GM18505 (cell line): ENCODE measurements at regions not wholly inside any gene's neighbourhood (a gene's known extent, or its start where the extent isn't known, plus 50 kb on each side); places are given as distances from the start of the nearest gene placed in this dataset.
"Not testable (repeated sequence)": the region's sequence is repeated elsewhere in the genome, so short reads cannot be mapped to it uniquely, and the experiment has no call there.

Experiments used
- ATAC-seq: cut with Tn5 transposase; IDR thresholded peaks from one replicate; pipeline ENCODE4 v1.9.1; 2021; ENCODE audit not compliant: unreplicated experiment
- POLR2A ChIP-seq: IDR thresholded peaks from 4 replicates; pipeline ENCODE4 v1.6.1; 2011; ENCODE audit warnings: borderline replicate concordance; ENCODE audit not compliant: insufficient read depth, insufficient read length; ENCODE audit errors: extremely low read depth

- no peak for TF ChIP-seq POLR2A
- ATAC-seq, result no peak
Observed at GRCh38 chr16:75947626-75948239, 221.4 kb upstream of the CPHXL start.

DNA sequence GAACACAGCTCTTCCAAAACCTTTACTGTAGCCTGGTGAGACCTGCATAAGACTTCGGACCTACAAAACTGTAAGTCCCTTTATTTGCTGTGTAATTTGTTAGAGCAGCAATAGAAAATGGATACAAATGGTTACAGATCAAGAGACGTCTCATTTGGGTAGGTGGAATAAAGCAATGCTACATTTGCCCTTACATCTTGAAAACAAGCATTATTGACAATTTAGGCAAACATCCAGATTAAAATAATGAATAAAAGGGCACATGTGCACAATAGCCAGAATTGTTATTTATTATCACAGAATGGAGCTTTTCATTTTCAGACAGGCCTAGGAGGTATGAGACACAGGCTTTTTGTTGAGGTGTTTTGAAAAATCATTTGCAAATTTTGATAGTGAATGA, 222.2 kb upstream of the CPHXL start:
- no peak for ATAC-seq
- no peak for TF ChIP-seq POLR2A

DNA sequence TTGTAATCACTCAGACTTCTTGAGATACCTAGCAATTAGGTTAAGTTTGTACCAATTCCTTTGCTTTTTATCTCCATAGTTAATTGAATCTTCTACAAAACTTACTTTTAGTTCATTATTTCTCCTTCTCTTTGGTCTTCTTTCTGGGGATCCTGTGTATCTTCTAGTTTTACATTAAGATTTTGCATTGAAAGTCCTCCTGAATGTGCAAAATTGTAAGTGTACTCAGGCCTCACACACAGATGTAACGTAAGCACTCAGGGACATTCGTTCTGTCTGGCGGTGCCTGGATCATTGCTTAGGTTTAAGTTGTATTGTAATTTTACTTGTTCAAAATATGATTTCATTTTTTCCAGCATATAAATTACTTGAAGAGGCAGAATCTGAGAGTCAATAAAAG, 222.6 kb upstream of the CPHXL start:
- no peak for ATAC-seq
- no peak for TF ChIP-seq POLR2A

DNA sequence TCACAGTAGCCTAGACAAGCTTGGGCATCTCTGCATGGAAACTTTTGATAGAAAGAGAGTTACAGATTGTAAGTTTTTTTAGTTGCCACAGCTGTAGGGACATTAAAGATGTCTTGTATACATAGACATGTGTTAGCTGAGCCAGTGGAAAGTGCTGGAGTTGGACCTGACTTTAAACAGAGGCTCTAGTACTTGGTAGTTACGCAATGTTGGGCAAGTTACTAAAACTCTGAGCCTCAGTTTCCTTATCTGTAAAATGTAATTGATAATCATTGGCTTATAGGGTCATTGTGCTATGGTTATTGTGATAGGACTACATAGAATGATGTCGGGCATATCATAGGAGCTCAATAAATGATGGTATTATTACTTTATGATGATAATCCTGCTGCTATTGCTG, 225.8 kb upstream of the CPHXL start:
- TF ChIP-seq POLR2A, result no peak
- no peak for ATAC-seq

- no peak for ATAC-seq
- no peak for TF ChIP-seq POLR2A
Observed at GRCh38 chr16:75957870-75958269, 231.6 kb upstream of the CPHXL start.

GRCh38 chr16:75965504-75966374, 239.4 kb upstream of the CPHXL start:
- no peak for ATAC-seq
- TF ChIP-seq POLR2A, result no peak

- ATAC-seq, result not testable (repeated sequence)
Observed at GRCh38 chr16:75969120-75969519, 242.8 kb upstream of the CPHXL start.

GRCh38 chr16:75971334-75971733, 245.0 kb upstream of the CPHXL start:
- no peak for ATAC-seq
- TF ChIP-seq POLR2A, result no peak

DNA sequence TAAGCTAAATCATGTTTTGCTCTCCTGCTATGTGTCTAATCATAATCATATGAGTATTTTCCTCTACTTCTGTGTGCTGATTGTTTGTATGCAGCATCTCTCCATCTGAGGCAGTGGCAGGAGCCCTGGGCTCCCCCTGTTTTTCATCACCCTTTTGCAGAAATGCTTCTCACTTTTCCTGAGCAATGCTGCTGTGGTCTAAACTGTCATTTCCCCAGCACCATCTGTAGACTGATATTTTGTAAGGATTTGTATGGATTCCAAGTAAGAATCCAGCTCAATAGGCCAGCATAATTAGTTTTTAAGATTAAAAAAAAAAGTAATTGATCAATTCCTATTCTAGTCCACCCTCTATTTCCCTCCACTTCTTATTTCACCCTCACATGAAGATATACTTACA, 257.0 kb upstream of the CPHXL start:
- TF ChIP-seq POLR2A, result no peak
- no peak for ATAC-seq

DNA sequence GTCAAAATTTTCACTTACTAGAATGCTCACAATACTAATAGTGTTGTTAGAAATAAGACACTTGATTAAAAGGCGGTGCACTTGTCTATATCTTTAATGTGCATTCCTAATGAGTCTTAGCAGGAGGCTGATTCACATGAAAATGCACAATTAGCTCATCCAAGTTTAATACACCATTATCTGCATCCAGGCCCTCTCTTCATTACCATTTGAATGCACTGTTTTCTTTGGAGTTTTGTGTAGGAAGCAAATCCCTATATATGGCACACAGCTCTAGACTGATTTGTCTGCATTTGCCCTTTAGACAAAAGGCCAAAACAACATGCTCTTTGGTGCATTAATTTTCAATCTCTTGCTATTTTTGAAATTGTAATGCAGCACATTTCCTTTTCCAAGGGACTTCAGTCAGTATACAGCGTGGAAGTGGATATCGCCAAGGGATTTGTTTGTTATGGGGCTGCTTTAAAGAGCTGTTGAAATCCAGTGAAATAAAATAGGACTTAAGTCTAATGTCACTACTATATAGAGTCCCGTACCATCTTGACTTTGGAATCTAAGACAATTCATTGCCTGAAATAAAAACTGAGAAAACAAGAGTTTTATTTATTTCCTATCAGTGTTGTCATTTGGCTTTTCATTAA, 257.6 kb upstream of the CPHXL start:
- TF ChIP-seq POLR2A, result no peak
- no peak for ATAC-seq

DNA sequence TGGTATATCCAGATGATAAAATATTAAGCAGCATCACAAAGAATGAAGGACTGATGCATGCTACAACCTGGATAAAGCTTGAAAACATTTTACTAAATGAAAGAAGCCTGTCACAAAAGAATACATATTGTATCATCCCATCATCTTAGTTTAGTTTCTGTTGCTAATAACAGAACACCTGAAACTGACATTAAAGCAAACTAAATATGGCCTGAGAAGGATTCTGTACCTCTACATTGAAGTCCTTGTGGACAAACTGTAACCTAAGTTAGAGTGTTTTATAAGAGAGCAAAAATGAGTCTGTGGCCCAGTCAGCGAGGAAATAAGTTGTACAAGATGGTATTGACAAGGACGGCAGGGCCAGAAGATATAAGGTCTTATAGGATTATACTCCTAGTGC, 261.0 kb upstream of the CPHXL start:
- TF ChIP-seq POLR2A, result no peak
- ATAC-seq, result no peak

DNA sequence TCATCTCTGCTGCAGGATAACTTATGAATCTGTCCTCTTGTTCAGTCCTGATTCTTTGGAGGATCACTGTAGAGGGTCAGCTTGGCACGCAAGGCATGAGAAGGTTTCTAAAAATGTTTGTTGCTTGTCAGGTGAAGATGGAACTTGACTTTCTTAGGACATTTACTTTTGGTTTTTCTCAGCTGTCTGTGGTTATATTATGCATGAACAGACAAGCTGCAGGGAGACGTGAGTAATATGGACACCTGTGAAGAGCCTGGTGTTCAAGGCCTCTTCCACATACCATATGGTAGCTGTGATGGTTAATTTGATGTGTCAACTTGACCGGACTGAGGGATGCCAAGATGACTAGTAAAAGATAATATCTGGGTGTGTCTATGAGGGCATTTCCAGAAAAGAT, 270.2 kb upstream of the CPHXL start:
- TF ChIP-seq POLR2A, result no peak
- no peak for ATAC-seq

DNA sequence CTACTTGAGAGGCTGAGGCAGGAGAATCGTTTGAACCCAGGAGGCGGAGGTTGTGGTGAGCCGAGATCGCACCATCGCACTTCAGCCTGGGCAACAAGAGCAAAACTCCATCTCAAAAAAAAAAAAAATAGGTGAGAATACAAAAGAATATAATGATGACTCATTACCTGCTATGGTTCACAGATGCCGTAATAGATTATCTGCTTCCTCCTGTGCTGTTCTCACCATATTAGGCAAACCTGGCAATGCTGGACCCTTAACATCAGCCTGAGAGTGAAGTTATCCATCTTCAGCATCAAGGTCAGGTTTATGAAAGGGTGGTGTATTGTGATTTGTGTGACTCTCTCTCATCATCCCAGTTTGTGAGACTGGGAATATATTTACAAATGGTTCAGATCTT, 271.3 kb upstream of the CPHXL start:
- TF ChIP-seq POLR2A, result no peak

GRCh38 chr16:76007645-76008044, 269.6 kb upstream of the CNTNAP4 start:
- TF ChIP-seq POLR2A, result no peak
- no peak for ATAC-seq

More for the DNA sequence above, 271.3 kb upstream of the CPHXL start:
- no peak for ATAC-seq
